ENCODE measurements at regions not wholly inside any gene's neighbourhood (a gene's known extent, or its start where the extent isn't known, plus 50 kb on each side); places are given as distances from the start of the nearest gene placed in this dataset.
"Not testable (repeated sequence)": the region's sequence is repeated elsewhere in the genome, so short reads cannot be mapped to it uniquely, and the experiment has no call there.

DNA sequence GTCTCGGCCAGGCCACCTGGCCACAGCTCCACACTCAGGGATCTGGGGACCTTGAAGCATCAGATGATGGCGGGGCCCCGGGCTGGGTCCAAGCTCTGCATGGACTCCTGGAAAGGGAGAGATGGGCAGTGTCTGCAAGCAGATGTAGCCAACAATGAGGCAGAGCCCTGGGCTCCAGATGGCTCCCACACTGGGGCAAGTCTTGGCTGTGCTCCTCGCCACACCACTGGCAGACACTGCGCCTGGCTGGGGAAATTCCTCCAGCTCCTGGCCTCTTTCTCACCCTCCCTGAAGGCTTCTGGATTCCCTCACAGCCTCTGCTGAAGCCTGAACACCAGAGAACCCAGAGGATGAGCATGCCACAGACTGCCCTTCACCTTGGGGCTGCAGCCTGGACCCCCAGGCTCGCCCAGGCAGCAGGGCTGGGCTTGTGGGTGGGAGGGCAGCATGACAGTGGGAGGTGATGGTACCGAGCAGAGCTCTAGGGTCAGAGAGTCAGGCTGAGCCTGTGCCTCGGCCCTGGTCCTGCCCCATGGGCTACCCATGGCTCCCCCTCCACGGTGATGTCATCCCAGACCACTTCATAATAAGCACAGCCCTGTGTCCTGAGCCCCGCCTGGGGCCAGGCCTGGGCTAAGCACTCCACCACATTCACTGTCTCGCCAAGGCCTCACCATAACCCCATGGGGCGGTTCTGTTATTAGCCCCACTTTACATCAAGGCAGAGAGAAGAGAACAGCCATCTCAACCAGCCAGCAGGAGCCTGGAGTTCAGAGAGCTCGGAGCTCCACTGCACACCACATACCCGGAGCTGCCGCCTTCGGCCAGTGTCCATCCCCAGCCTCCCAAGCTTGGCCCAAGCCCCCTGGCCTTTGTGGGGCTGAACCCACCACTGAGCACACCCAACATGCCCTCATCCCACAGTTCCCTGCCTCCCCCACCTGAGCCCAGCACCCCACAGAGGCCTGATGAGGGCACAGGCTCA lies 62.2 kb upstream of the ADAMTS2 start:
- no peak for DNase-seq

- DNase-seq, result no peak
Observed at GRCh38 chr5:179406031-179406961, 61.0 kb upstream of the ADAMTS2 start.

DNA sequence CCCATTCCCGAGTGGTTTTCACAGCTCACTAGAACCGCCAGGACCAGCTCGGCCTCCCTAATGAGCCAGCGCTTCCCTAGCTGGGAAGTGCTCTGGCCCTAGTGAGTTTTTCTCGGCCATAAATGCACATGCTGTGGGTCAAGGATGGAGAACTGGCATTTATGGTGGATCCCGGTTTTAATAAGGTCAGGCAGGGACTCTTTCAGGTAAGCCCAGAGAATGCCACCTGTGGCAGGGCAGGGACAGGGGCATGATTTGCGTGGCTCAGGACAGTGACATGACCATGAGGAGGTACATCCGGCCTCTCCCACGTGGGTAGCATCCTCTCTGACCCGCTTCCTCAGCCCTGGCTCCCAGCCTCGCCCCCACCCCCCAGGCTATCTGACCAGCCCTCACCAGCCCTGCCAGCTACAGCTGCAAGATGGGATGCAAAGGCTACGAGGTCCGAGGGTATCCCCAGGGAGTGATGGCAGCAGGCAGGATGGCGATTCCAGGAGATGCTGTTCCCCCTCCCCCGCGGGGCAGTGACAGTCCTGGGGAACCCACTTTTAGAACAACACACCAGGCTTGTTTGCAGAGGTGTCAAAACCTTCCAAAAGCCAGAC lies 60.3 kb upstream of the ADAMTS2 start:
- DNase-seq, result no peak

DNA sequence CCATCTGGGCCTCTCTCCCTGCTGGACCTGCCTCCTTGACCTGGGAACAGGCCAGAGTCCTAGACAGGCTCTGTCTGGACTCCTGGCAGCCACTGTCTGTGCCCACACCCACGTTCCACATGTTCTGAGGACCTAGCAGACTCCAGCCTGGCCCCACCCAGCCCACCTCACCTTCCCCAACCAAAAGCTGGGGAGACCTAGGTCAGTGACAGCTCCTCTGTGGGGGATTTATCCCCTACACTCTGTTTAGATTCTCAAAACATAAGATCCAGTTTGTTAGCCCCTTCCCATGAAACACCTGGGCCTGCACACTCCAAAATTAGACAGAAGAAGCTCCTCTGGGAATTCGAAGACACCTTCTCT lies 59.8 kb upstream of the ADAMTS2 start:
- no peak for DNase-seq

GRCh38 chr5:179404321-179405053 lies 59.2 kb upstream of the ADAMTS2 start:
- DNase-seq, result no peak

- DNase-seq, result no peak
Observed at GRCh38 chr5:179403426-179404147, 58.3 kb upstream of the ADAMTS2 start.

GRCh38 chr5:179400435-179400834 lies 55.2 kb upstream of the ADAMTS2 start:
- DNase-seq, result not testable (repeated sequence)

DNA sequence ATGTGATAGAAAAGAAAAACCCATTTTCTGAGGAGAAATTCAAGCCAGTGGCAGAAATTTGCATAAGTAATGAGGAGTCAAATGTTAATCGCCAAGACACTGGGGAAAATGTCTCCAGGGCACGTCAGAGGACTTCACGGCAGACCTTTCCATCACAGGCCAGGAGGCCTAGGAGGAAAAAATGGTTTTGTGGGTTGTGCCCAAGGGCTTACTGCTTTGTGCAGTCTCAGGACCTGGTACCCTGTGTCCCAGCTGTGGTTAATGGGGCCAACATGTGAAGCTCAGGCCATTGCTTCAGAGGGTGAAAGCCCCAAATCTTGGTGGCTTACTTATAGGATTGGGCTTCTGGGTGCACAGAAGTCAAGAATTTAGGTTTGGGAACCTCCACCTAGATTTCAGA lies 54.8 kb upstream of the ADAMTS2 start:
- DNase-seq, result no peak

- not testable (repeated sequence) for DNase-seq
Observed at GRCh38 chr5:179399327-179399726, 54.1 kb upstream of the ADAMTS2 start.

- DNase-seq, result no peak
Observed at GRCh38 chr5:179397516-179397915, 52.3 kb upstream of the ADAMTS2 start.

Data from NCI-H2029 (cell line).